Epithelial cell of proximal tubule (primary cell): ENCODE measurements at regions not wholly inside any gene's neighbourhood (a gene's known extent, or its start where the extent isn't known, plus 50 kb on each side); places are given as distances from the start of the nearest gene placed in this dataset.

Source experiments
- DNase-seq: peaks from one replicate; pipeline ENCODE4 v3.0.0-alpha.2; 2011; ENCODE audit warnings: low read depth
- H3K4me3 ChIP-seq: 2 replicates; pipeline ENCODE4 v1.5.1; 2011; ENCODE audit warnings: low read depth, mild to moderate bottlenecking, low read length
- TF ChIP-seq, protein P1 (sequence below): conservative IDR thresholded peaks from 2 replicates; pipeline ENCODE4 v1.5.1; 2012; ENCODE audit warnings: low read depth, mild to moderate bottlenecking, low read length

GRCh38 chr2:58890865-58891525, 649.9 kb upstream of the FANCL start:
- DNase-seq, result no peak
- TF ChIP-seq, protein P1, sequence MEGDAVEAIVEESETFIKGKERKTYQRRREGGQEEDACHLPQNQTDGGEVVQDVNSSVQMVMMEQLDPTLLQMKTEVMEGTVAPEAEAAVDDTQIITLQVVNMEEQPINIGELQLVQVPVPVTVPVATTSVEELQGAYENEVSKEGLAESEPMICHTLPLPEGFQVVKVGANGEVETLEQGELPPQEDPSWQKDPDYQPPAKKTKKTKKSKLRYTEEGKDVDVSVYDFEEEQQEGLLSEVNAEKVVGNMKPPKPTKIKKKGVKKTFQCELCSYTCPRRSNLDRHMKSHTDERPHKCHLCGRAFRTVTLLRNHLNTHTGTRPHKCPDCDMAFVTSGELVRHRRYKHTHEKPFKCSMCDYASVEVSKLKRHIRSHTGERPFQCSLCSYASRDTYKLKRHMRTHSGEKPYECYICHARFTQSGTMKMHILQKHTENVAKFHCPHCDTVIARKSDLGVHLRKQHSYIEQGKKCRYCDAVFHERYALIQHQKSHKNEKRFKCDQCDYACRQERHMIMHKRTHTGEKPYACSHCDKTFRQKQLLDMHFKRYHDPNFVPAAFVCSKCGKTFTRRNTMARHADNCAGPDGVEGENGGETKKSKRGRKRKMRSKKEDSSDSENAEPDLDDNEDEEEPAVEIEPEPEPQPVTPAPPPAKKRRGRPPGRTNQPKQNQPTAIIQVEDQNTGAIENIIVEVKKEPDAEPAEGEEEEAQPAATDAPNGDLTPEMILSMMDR, result no peak

DNA sequence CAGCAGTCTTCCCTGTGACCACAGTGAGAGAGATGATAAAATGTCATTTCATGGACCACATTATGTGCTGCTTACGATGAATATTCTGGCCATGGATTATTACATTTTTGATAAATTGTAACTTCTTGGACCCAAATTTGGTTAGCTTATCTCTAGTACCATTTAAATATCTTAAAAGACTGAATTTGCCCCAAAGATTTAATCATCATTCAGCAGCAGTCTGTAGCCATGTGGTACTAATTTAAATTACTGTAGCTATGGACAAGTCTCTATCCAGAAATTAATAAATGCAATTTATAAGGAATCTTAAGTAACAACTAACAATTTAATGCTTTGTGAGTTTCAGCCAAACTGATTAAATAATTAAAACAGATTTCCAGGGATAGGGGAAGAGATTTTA, 644.9 kb upstream of the FANCL start:
- TF ChIP-seq, protein P1, result no peak
- no peak overlapping the region for H3K4me3 ChIP-seq
- DNase-seq, result no peak

More at GRCh38 chr2:58890865-58891525, 649.9 kb upstream of the FANCL start:
- no peak overlapping the region for H3K4me3 ChIP-seq

GRCh38 chr2:58879834-58880233, 638.7 kb upstream of the FANCL start:
- H3K4me3 ChIP-seq, result no peak overlapping the region
- no peak for DNase-seq
- TF ChIP-seq, protein P1, result no peak

- TF ChIP-seq, protein P1, result no peak
- no peak overlapping the region for H3K4me3 ChIP-seq
- no peak for DNase-seq
These were observed 637.7 kb upstream of the FANCL start for GRCh38 chr2:58878778-58879177.

DNA sequence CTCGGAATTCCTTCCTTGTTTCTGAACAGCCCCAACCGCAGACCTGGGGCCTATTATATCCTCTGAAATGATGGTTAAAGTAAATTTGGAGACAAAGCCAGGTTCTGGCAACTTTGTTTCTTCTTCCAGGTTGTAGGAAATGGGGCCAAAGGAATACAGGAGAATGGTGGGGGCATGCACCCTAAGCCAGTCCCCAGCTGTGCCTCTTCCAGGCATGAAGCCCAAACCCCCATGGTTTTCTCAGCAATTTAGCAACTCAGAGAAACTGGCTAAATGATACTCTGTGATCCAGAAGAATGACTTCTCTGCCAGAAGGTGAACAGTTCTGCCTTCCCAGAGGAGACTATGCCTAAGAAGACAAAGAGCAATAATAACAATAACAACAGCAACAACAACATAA, 635.0 kb upstream of the FANCL start:
- TF ChIP-seq, protein P1, result no peak
- no peak overlapping the region for H3K4me3 ChIP-seq
- no peak for DNase-seq

DNA sequence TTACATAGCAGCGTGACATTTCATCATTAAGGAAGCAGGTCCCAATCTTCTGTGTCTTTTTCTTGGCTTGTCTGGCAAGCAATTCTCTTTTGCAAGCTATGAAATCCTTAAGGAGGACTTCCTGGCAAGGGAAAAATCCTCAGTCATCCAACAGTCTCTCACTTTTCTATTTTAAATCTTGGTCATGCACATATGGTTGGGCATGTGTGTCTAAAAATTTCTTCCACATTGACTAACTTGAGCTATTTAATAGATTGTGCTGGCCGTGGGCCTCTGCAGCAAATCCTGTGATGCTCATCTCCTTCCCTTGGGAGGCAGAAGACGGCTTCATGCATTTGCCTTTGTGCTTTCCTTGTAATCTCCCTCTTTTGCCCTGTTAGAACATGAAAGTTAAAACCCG, 634.3 kb upstream of the FANCL start:
- H3K4me3 ChIP-seq, result no peak overlapping the region
- no peak for DNase-seq
- TF ChIP-seq, protein P1, result no peak

- H3K4me3 ChIP-seq, result no peak overlapping the region
- DNase-seq, result no peak
- TF ChIP-seq, protein P1, result peak; percentile 40
These were observed 630.5 kb upstream of the FANCL start for GRCh38 chr2:58871469-58872142.
